Keratinocyte (primary cell): ENCODE measurements at regions not wholly inside any gene's neighbourhood (a gene's known extent, or its start where the extent isn't known, plus 50 kb on each side); places are given as distances from the start of the nearest gene placed in this dataset.

Experiments used
- DNase-seq: peaks from one replicate; pipeline ENCODE4 v3.0.0-alpha.2; 2011; ENCODE audit warnings: low read depth, missing footprints, low spot score
- FAIRE-seq: peaks from 2 replicates; lab custom pipeline; 2011; peaks lifted over from hg19 to GRCh38; lab: Jason Lieb, UNC
- H2AFZ ChIP-seq: 2 replicates; pipeline ENCODE4 v1.6.0; 2012; ENCODE audit warnings: low read length, control low read depth, inconsistent platforms; ENCODE audit not compliant: control insufficient read depth
- H3K27ac ChIP-seq: 2 replicates; pipeline ENCODE4 v1.5.1; 2011; ENCODE audit warnings: low read length; ENCODE audit not compliant: control insufficient read depth, insufficient read depth
- H3K27me3 ChIP-seq: 3 replicates; pipeline ENCODE4 v1.6.0; 2011; ENCODE audit warnings: low read length; ENCODE audit not compliant: control insufficient read depth, insufficient read depth; ENCODE audit errors: extremely low read depth
- H3K36me3 ChIP-seq, 2 experiments: 2 replicates in 1 of 2; 3 replicates in 1 of 2; pipeline ENCODE4 v1.5.1; 2011; ENCODE audit warnings: low read length in 2 of 2, mild to moderate bottlenecking in 1 of 2; ENCODE audit not compliant: control insufficient read depth in 2 of 2, insufficient read depth in 2 of 2; ENCODE audit errors: extremely low read depth in 1 of 2
- H3K4me1 ChIP-seq: 3 replicates; pipeline ENCODE4 v1.5.1; 2011; ENCODE audit warnings: low read length; ENCODE audit not compliant: control insufficient read depth, insufficient read depth; ENCODE audit errors: extremely low read depth
- H3K4me2 ChIP-seq: 3 replicates; pipeline ENCODE4 v1.6.0; 2011; ENCODE audit warnings: low read depth, low read length; ENCODE audit not compliant: control insufficient read depth, insufficient read depth; ENCODE audit errors: extremely low read depth
- H3K4me3 ChIP-seq, 3 experiments: fragments of 200-600 bp in 1 of 3; sonication (generic) in 1 of 3; 2 replicates in 2 of 3; 3 replicates in 1 of 3; pipeline ENCODE4 v1.5.1; 2011 to 2016; ENCODE audit warnings: low read length in 3 of 3, mild to moderate bottlenecking in 3 of 3, control low read depth in 2 of 3, inconsistent platforms in 1 of 3, low read depth in 1 of 3, mixed read lengths in 1 of 3, mixed run types in 1 of 3, moderate library complexity in 1 of 3; ENCODE audit not compliant: control insufficient read depth in 2 of 3, insufficient read depth in 2 of 3; ENCODE audit errors: extremely low read depth in 1 of 3
- H3K79me2 ChIP-seq: 2 replicates; pipeline ENCODE4 v1.6.0; 2012; ENCODE audit warnings: low read length; ENCODE audit not compliant: control insufficient read depth, insufficient read depth
- H3K9ac ChIP-seq: 3 replicates; pipeline ENCODE4 v1.6.0; 2011; ENCODE audit warnings: low read length; ENCODE audit not compliant: control insufficient read depth, insufficient read depth; ENCODE audit errors: extremely low read depth
- H3K9me1 ChIP-seq: 3 replicates; pipeline ENCODE4 v1.6.0; 2011; ENCODE audit warnings: low read length; ENCODE audit not compliant: control insufficient read depth, insufficient read depth; ENCODE audit errors: extremely low read depth
- H3K9me3 ChIP-seq: 2 replicates; pipeline ENCODE4 v1.5.1; 2012; ENCODE audit warnings: low read depth, low read length; ENCODE audit not compliant: control insufficient read depth
- H4K20me1 ChIP-seq: 3 replicates; pipeline ENCODE4 v1.6.0; 2011; ENCODE audit warnings: low read length; ENCODE audit not compliant: control insufficient read depth, insufficient read depth; ENCODE audit errors: extremely low read depth
- CTCF ChIP-seq, 3 experiments: IDR thresholded peaks in 1 of 3; conservative IDR thresholded peaks in 1 of 3; optimal IDR thresholded peaks in 1 of 3; 2 replicates in 2 of 3; 3 replicates in 1 of 3; pipeline versions ENCODE3 to v1.5.1; 2011; ENCODE audit warnings: low read length in 3 of 3, mild to moderate bottlenecking in 3 of 3, moderate library complexity in 2 of 3, control low read depth in 1 of 3, inconsistent platforms in 1 of 3; ENCODE audit not compliant: insufficient read depth in 2 of 3; ENCODE audit errors: extremely low read depth in 1 of 3
- EZH2 ChIP-seq: IDR thresholded peaks from one replicate; pipeline ENCODE4 v1.6.1; 2012; ENCODE audit warnings: inconsistent platforms, mild to moderate bottlenecking, low read length, moderate library complexity
- dilution Hi-C: fragments of 300-500 bp; cut with MboI; formaldehyde crosslinking; loops from one replicate; pipeline ENCODE4 v1.7.0; 2020; ENCODE audit warnings: low sequenced_read_pairs; ENCODE audit not compliant: extremely low pct_ligation_motif_present

GRCh38 chr7:38051311-38051710 is 126.7 kb upstream of the STARD3NL start:
- Histone ChIP-seq H3K36me3 (no peaks in the 10 kb centered on the region), H3K9ac (no peak overlapping the region), H3K9me1 (no peaks in the 10 kb centered on the region), H3K27ac (no peak overlapping the region), H4K20me1 (no peaks in the 10 kb centered on the region), H3K27me3 (no peaks in the 10 kb centered on the region), H3K4me2 (no peak overlapping the region), H3K4me1 (no peaks in the 10 kb centered on the region), H3K9me3 (peaks cover 9% of the 10 kb centered on the region), H3K4me3 (no peak overlapping the region), H3K79me2 (no peaks in the 10 kb centered on the region), H2AFZ (no peak overlapping the region)
- DNase-seq: no peak
- dilution Hi-C loops: no loop called here
- no peak for TF ChIP-seq CTCF (optimal IDR thresholded peaks at IDR 0.05 in 1 of 3, IDR thresholded peaks at IDR 0.05 in 1 of 3, conservative IDR thresholded peaks at IDR 0.05 in 1 of 3; ENCODE audit: extremely low read depth in 1 of 3, insufficient read depth in 2 of 3, low read length in 3 of 3)
- no peak for TF ChIP-seq EZH2
- no peak for FAIRE-seq

GRCh38 chr7:38051786-38052185 is 126.3 kb upstream of the STARD3NL start:
- Histone ChIP-seq H3K4me3 (no peak overlapping the region), H3K4me1 (no peaks in the 10 kb centered on the region), H2AFZ (no peak overlapping the region), H3K9me1 (no peaks in the 10 kb centered on the region), H4K20me1 (no peaks in the 10 kb centered on the region), H3K4me2 (no peak overlapping the region), H3K9ac (no peak overlapping the region), H3K79me2 (no peaks in the 10 kb centered on the region), H3K27ac (no peak overlapping the region), H3K9me3 (peaks cover 9% of the 10 kb centered on the region), H3K36me3 (no peaks in the 10 kb centered on the region), H3K27me3 (no peaks in the 10 kb centered on the region)
- DNase-seq: no peak
- dilution Hi-C loops: no loop called here
- no peak for FAIRE-seq
- TF ChIP-seq CTCF (optimal IDR thresholded peaks at IDR 0.05 in 1 of 3, IDR thresholded peaks at IDR 0.05 in 1 of 3, conservative IDR thresholded peaks at IDR 0.05 in 1 of 3; ENCODE audit: extremely low read depth in 1 of 3, insufficient read depth in 2 of 3, low read length in 3 of 3) (no peak), EZH2 (no peak)
